ENCODE measurements at regions not wholly inside any gene's neighbourhood (a gene's known extent, or its start where the extent isn't known, plus 50 kb on each side); places are given as distances from the start of the nearest gene placed in this dataset.

- TF ChIP-seq ARID4B (CRISPR knock-in tag; IDR thresholded peaks at IDR 0.05; ENCODE audit: borderline replicate concordance), result no peak
- no peak for TF ChIP-seq TCF7 (CRISPR knock-in tag; IDR thresholded peaks at IDR 0.05; ENCODE audit: low read depth)
Observed at GRCh38 chr13:59112221-59112718, 1051.5 kb downstream of the DIAPH3 start (continued).

- ChIA-PET CTCF (no interaction called here), POLR2A (no interaction called here)
- Mint-ChIP-seq H3K36me3 (no peaks in the 10 kb centered on the region), H3K9me3 (0 out of 2 replicates have a peak, but pooled peaks cover 4% of the 10 kb centered on the region), H3K27me3 (ENCODE audit: low read depth) (no peaks in the 10 kb centered on the region; the same call in 1 of the 2 replicates), H3K4me1 (no peaks in the 10 kb centered on the region), H3K27ac (no peak overlapping the region), H3K4me3 (no peak overlapping the region)
- TF ChIP-seq ATF2 (CRISPR knock-in tag; IDR thresholded peaks at IDR 0.05; ENCODE audit: borderline replicate concordance, low read depth) (no peak), ZNF396 (CRISPR knock-in tag; IDR thresholded peaks at IDR 0.05; ENCODE audit: borderline replicate concordance) (no peak), MYBL2 (CRISPR knock-in tag; IDR thresholded peaks at IDR 0.05) (no peak), ZNF263 (CRISPR knock-in tag; IDR thresholded peaks at IDR 0.05; ENCODE audit: low read depth) (no peak), NFATC4 (CRISPR knock-in tag; IDR thresholded peaks at IDR 0.05) (no peak), JUN (CRISPR knock-in tag; IDR thresholded peaks at IDR 0.05) (no peak), ZBTB21 (CRISPR knock-in tag; IDR thresholded peaks at IDR 0.05; ENCODE audit: borderline replicate concordance) (no peak), ZNF281 (CRISPR knock-in tag; IDR thresholded peaks at IDR 0.05) (no peak), ZNF416 (CRISPR knock-in tag; IDR thresholded peaks at IDR 0.05) (no peak), KAT7 (CRISPR knock-in tag; IDR thresholded peaks at IDR 0.05; ENCODE audit: borderline replicate concordance) (no peak), NR2C2 (CRISPR knock-in tag; IDR thresholded peaks at IDR 0.05) (no peak), NR3C1 (CRISPR knock-in tag; conservative IDR thresholded peaks at IDR 0.05; ENCODE audit: low read depth) (no peak), TCF7 (CRISPR knock-in tag; IDR thresholded peaks at IDR 0.05; ENCODE audit: low read depth) (no peak), STAT6 (CRISPR knock-in tag; conservative IDR thresholded peaks at IDR 0.05; ENCODE audit: low read depth) (no peak)
- DNase-seq (ENCODE audit: low spot score), result no peak
- no peak for ATAC-seq
Observed at GRCh38 chr13:59119475-59119874, 1044.3 kb downstream of the DIAPH3 start.

Measured in WTC11 (cell line).